ENCODE measurements at regions not wholly inside any gene's neighbourhood (a gene's known extent, or its start where the extent isn't known, plus 50 kb on each side); places are given as distances from the start of the nearest gene placed in this dataset.

DNA sequence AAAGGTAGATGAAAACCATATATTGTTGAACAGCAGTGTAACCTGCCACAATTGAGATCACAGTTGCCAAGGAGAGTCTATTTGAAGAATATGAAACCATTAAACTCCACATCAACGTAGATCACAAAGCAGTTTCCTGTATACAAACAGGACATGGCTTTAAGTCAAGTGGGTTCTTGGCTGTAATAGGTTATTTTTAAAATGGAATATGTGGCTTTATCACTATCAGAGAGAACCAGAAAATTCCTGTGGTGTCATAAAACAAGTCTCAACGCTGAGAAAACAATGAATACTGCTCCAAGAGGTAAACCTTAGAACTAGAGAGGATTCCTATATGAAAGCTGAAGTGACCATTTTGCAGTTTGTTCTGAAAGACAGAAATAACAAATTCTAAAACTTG lies 999.7 kb downstream of the CDH11 start:
- TF ChIP-seq EZH2 (IDR thresholded peaks at IDR 0.05; ENCODE audit: low read length), result no peak
- TF ChIP-seq CTCF (optimal IDR thresholded peaks at IDR 0.05 in 1 of 3, IDR thresholded peaks at IDR 0.05 in 1 of 3, conservative IDR thresholded peaks at IDR 0.05 in 1 of 3; ENCODE audit: extremely low read depth in 1 of 3, insufficient read depth in 2 of 3, low read length in 3 of 3), result no peak

All from keratinocyte (primary cell).